ACHN (cell line): ENCODE measurements at regions not wholly inside any gene's neighbourhood (a gene's known extent, or its start where the extent isn't known, plus 50 kb on each side); places are given as distances from the start of the nearest gene placed in this dataset.

ENCODE experiments used
- DNase-seq: peaks from one replicate; pipeline ENCODE4 v3.0.0-alpha.2; 2015
- in situ Hi-C: cut with HindIII; loops from 2 replicates; pipeline ENCODE4 v1.10.0; 2017; ENCODE audit warnings: low sequenced_read_pairs, low pct_ligation_motif_present, low pct_unique_long_range_greater_than_20kb

DNA sequence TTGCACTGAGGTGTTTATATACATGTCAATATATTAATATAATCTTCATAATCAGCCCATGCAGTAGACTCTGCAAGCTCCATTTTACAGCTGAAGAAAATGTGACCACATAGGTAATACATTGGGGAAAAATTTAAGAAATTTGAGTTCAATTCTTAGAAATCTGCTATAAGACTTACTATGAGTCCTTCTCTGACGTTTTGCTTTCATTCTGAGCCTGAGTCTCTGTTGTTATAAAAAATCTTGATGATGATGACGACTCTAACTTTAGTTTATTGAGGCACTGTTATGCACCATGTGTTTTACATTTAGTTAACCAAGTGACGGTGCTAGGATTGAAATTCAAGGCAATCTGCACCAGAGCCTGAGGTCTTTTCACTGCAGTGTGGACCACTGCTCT lies 370.3 kb upstream of the PPP1R2C start:
- in situ Hi-C loops: no loop called here
- no peak for DNase-seq

DNA sequence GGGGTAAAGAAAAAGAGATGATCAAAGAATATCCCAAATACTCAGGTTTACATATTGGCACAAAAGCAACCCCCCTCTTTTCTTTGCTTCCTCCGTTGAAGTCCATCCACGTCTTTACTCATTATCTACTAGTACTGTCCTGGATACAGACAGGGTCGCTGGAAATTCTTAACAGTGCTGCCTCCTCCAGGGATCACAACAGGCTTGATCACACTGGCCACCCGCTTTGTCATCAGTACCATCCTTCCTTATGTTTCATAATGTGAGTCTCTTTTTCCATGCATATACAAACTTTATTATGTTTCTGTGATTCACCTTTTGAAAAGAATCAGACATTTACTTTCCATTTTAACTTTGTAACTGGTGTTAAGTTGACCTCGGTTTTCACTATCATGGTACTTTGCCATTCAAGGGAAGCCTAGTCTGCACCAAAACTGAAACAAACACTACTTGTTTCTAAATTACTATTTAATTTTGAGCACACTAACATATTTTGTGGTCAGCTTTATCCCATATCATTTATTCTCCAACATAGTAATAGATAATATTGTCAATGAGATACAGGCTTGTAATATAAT lies 387.5 kb upstream of the PPP1R2C start:
- in situ Hi-C loops: no loop called here
- DNase-seq: no peak

DNA sequence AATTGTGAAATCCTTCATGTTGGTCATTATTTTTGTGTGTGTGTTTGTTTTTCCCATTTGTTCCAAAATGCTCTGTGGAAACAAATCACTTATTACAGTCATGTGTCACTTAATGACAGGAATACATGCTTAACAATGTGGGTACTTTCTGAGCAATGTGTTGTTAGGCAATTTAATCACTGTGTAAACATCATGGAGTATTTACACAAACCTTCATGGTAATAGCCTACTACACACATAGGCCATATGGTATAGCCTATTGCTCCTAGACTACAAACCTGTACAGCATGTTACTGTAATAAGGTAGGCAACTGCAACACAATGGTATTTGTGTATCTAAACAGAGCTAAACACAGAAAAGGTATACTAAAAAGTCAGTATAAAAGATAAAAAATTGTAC lies 388.9 kb upstream of the PPP1R2C start:
- in situ Hi-C loops: no loop called here

DNA sequence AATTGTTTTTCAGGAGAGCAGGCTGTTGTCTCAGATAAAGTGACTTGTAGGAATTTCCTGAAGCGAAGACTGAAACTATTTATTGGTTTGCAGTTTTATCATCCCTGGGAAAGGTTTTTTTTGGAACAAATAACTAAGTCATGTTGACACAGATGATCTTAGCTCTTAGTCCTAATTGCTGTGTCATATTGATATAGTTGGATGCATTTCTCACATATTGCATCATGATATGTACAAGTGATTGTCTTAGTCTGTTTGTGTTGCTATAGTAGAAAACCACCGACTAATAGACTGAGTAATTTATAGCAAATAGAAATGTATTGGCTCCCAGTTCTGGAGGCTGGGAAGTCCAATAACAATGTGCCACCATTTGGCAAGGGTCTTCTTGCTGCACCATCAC lies 397.5 kb upstream of the PPP1R2C start:
- DNase-seq: no peak
- in situ Hi-C loops: no loop called here

More for the DNA sequence above, 388.9 kb upstream of the PPP1R2C start:
- DNase-seq: no peak

DNA sequence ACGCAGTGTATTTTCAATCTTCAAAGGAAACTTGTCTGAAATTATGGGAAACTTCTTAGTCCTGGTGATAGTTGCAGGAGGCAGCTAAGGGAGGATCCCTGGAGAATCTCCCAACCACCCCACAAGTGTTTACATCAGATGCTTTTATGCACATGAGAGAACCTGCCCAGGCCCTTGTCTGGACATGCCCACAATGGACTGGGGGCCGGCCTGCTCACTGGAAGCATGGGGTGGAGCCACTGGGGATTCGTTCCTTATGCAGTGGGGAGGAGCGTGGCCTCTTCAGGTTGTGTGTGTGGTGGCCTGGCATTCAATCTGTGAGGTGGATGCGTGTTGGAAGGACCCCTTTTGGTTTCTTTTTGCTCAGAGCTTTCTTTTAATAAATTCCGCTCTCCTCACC lies 398.7 kb upstream of the PPP1R2C start:
- in situ Hi-C loops: no loop called here
- DNase-seq: no peak

DNA sequence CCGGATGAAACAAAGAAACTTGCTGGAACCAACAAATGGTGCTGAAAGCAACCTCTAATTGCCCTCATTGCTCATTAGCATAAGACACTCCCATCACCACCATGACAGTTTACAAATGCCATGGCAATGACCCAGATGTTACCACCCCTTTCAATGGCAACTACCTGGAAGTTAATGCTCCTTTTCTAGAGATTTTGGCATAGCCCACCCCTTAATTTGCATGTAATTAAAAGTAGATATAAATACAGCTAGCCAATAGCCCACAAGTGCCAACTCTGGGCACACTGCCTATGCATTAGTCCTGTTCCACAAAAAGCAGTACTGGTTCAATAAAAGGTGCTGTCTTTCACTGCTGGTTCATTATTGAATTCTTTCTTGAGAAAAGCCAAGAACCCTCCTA lies 410.3 kb upstream of the PPP1R2C start:
- in situ Hi-C loops: no loop called here

DNA sequence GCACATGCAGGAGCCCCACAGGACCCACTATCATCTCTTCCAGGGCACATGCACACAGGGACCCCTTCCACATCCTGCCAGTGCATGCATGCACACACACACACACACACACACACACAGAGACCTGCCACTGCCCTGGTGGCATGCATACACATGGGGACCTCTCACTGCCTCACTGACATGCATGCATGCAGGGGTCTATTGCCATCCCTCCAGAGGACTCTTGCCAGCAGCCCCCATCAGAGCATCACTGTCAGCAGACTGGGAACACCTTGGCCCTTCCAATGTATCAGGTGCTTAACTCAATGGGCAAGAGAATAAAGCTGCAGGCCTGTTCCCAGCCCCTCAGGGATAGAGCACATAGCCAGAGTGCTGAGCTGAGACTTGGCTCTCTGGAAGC lies 433.6 kb upstream of the PPP1R2C start:
- in situ Hi-C loops: no loop called here
- DNase-seq: no peak

More for the DNA sequence above, 410.3 kb upstream of the PPP1R2C start:
- DNase-seq: no peak

DNA sequence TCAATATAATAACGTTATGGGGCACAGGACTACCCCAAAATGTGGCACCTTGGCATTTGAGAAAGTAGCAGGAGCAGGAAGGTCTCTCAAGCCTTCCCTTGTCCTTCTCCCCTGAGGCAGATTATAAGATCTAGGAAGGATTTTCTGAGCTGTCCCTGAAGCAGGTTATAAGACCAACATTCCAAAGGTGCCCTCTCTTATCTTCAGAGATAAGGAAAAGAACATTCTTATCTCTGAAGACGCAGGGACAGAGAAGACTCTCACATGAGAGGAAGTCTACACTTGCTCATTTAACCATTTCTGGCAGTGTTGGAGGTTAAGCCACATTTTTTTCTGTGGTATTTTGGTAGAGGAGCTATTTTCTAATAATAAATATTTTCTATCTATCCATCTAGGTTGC lies 437.9 kb upstream of the MAOA start:
- no peak for DNase-seq
- in situ Hi-C loops: no loop called here

DNA sequence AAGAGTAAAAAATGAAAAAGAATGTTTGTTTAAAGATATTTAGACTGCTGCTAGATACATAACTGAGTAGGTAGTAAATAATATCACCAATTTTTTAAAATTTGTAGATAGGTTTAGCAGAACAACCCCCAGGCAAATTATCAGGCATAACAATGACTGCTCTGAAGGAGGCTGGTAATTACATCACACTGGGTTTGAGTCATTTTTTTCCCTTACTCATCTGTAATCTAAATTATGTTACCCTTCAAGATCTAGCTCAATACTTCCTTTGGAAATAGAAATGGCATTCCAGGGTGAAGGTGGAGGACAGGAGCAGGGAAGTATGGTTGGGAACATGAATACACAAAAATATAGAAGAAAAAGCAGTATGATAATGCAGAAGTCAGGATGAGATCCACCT lies 431.6 kb upstream of the MAOA start:
- in situ Hi-C loops: no loop called here
- DNase-seq: no peak

DNA sequence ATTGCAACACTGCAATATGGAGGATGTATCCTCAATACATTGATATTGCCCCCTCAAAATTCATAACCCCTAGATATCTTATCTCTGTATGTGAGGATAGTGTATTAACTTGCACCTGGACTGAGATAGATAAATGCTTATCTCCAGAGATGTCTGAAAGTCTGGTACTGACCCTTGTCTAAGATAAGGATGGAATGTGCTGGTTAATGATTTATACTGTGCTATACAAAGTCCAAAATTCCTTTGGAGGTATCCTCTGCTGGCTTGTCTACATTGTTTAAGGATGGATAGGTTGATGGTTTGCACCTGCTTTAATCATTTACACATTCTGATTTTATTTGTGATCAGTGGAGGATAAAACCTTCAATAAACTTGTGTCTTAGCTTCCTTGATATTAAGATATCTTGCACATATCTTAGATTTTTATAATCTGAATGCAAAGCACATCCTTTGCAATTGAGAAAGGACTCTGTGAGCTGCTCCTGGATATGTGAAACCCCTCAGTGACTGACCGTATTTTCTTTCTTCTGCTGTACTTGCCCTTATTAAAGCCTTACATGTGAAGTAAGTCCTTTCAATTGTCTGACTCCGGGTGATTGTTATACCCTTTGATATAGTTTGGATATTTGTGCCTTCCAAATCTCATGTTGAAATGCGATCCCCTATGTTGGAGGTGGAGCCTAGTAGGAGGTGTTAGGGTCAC lies 430.3 kb upstream of the MAOA start:
- DNase-seq: no peak

DNA sequence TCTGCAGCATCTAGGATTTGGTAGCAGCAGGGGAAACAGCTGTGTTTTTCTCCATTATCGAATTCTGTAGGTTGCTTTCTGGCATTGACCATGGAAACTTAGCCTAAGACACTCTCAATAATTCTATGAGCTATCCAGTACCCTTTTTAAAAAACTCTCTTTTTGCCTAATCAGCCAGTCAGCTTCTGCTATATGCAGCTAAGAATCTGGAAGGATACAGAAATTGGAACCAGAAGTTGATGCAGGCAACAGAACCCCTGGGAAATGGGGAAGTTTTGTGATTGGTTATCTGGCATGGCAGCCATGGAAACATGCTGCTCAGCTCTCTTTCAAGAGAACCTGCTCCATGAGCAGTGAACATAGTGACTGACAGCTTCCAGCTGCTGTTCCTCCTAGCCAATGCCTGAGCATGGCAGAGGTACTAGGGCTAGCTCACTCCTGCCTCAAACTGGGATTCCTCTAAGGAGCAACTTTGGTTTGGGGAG lies 417.6 kb upstream of the MAOA start:
- in situ Hi-C loops: no loop called here
- DNase-seq: no peak

More for the DNA sequence above, 430.3 kb upstream of the MAOA start:
- in situ Hi-C loops: no loop called here

DNA sequence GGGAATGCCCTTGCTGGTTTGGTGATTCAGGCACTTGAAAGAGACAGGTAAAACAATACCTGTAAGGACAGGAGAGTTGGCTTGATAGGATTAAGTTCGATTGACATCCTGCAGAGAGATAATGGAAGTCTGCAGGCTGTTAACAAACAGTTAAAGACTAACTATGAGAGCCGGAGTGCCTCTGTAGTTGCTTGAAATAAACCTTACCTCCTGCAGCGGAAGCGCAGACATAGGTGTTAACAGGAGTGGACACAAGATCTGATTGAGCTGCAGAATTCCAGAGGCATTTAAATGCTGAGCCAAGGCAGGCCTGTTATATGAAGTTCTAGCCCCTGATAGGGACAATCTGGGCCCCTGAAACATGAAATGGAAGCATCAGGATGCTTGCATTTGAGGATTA lies 416.7 kb upstream of the MAOA start:
- no peak for DNase-seq
- in situ Hi-C loops: no loop called here

DNA sequence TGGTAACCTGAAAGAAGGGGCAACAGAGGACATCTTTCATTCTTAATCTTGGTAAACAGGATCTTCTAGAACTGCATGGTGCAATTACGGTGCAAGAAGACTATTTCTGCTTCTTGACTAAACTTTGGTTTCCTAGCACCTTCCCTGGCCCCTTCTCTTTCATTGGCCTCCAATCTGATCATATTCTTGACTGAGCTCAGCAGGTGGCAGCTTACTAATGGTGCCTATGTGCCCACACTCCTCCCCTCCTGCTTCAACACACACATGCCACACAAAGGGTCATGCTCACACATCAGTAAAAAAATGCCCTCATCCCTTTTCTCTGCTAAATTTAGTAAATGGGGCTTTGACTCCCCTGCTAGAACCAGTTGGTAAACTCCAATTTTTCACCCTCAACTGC lies 400.5 kb upstream of the MAOA start:
- no peak for DNase-seq
- in situ Hi-C loops: no loop called here

DNA sequence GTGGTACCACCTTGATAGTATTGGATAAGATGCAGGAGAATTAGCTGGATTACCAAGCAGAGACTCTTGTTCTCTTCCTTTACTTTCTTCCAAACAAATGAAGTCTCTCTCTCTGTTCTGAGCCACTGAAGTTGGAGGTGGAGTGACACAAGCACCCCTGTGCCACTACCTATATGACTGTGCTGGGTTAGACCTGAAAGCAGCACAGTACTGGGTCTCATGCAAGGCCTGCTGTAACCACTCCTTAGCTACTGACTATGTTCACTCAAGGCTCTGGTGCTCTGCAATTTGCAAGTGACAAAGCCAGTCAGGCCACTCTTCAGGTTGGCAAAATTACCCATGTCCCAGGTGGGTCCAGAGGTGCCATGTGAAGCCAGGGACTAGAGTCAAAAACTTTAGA lies 389.6 kb upstream of the MAOA start:
- in situ Hi-C loops: no loop called here
- DNase-seq: no peak

DNA sequence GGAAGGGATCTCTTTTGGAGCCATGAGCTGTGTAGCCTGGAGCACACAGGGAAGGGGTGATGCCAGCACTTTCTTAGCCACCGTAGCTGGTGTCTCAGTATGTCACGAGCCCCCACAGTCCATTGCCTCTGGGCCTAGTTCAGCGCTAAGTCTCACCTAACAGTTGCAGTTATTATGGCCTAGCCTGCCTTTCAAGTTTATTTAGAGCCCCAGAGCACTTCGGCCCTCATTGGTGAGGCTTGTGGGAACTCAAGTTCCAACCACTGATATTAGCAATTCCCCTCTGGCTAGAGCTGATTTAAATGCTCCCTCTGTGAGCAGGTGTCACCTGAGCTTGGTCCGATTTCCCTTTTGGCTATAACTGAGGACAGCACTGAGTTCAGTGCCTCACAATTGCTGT lies 388.4 kb upstream of the MAOA start:
- in situ Hi-C loops: no loop called here
- DNase-seq: no peak

DNA sequence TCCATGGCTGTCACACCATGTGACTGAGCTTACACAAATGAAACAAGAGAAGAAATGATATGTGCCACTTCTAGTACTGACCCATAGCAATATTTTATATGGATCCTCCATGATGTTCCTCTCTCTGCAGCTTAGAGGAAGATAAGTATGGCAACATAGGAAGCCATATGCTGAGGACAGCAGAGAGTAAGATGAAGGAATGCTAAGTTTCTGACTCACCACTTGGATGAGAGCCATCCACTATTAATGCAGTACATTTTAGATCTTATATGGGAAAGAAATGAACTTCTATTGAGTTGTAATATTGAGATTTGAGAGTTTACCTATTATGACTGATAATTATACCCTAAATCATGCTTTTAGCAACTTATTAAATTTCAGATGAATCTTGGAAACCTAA lies 386.9 kb upstream of the MAOA start:
- in situ Hi-C loops: no loop called here

DNA sequence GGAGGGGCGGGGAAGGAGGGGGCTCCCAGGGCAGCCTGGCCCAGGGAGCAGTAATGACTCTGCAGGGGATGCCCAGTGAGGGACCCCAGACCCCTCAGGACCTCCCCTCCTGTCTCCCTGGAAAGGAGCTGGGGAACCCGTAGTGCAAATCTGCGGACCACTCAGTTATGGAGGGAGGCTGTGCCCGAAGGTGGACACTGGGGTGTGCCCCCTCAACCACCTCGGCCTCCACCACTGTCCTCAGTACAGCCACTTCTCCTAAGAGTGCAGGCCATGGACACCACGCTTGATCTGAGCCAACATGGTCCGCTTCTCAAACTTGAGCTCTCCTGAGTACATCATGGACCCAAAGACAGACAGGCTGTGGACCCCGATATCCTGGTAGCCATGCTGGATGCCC lies 378.2 kb upstream of the MAOA start:
- in situ Hi-C loops: no loop called here
- DNase-seq: no peak

More for the DNA sequence above, 386.9 kb upstream of the MAOA start:
- no peak for DNase-seq

DNA sequence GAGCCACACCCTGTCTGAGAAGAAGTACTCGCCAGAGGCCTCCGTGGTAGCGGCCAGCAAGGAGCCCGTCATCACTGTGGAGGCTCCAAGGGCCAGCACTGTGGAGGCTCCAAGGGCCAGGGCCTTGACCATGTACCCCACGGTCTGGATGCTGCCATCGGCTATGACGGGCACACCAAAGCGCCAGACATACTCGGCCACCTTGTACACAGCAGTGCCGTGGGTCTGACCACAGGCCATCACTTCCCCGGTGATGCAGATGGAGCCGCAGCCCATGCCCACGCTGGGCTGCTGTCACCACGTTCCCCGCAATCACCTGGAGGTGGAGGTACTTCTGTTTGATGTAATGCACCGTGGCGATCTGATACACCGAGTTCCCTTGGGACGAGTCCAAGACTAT lies 377.7 kb upstream of the MAOA start:
- in situ Hi-C loops: no loop called here
- no peak for DNase-seq

DNA sequence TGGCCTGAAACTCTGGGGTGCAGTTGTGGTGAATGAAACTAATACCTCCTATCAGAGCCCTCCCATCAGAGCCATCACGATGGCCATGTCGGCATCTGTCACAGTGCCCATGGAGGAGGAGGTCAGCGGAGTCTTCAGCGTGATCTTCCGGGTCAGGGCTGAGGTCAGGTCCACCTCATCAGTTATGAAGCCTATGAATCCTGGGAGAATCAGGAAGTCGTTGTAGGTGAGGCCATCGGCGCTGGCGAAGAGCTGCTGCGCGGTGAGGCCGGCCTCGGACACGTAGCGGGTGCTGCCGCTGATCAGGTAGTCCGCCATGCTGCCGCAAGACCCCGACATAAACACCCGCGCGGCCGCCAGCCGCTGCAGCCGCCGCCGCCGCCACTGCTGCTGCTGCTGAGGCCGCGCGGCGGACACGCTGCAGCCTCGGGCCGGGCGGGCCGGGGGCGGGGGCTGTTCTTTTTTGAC lies 376.7 kb upstream of the MAOA start:
- DNase-seq: no peak
- in situ Hi-C loops: no loop called here

DNA sequence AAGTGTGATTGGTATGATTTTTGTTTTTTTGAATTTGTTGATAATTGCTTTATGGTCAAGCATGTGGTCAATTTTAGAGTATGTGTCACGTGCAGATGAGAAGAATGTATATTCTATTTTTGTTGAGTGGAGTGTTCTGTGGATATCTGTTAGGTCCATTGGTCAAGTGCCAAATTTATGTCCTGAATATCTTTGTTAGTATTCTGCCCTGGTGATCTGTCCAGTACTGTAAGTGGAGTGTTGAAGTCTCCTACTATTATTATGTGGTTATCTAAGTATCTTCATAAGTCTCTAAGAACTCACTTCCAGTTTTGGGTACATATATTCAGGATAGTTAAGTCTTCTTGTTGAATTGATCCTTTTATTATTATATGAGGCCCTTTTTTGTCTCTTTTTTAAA lies 372.9 kb upstream of the MAOA start:
- in situ Hi-C loops: no loop called here
- DNase-seq: no peak
